ENCODE measurements at regions not wholly inside any gene's neighbourhood (a gene's known extent, or its start where the extent isn't known, plus 50 kb on each side); places are given as distances from the start of the nearest gene placed in this dataset.

DNA sequence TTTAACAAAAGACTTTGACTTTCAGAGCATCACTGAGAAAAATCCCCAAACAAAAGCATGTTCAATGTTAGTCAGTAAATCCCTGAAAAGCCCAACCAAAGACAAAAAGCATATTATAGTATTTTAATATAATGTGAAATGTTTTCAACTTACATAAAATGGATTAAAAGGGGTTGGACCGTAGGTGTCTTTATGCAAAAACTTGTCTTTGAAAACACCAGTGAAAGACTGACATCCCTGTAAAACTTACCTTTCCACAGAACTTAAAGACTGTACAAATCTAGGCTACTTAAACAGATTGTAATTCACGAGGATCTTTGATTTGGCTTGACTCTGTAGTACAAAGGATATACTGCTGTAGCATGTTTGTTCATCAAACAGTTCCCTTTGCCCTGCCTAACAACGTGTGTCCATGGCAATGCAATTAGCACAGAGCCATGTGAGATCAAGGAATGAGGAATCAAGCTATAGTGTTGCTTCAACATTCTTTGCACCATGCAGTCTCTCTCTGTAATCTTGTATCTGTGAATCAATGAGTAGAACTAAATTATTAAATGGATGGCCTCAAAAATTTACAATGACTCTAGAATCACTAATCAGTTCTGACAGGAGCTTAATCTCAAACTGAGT, 138.5 kb upstream of the SYT1 start:
- no peak for TF ChIP-seq GATA2 (IDR thresholded peaks at IDR 0.05; ENCODE audit: low read depth, low read length)
- TF ChIP-seq GATA3 (IDR thresholded peaks at IDR 0.05; ENCODE audit: low read depth, low read length) = no peak

DNA sequence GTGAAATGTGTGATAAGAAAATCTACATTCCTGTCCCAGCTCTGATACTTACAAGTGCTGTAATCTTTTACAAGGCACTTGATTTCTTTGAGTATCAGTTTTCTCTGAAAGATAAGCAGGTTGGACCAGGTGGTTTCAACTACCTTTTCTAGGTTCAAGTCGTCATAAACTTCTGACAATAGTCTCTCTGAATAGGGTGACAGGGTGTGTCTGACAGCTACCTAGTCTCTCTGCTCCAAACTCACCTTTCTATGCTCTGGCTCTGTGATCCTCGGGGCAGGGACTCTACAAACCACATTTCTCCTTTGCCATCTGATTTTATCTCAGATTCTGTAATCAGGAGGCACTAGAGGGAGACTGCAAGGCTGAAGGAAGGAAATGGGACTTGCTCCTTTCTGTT, 137.7 kb upstream of the SYT1 start:
- no peak for TF ChIP-seq GATA3 (IDR thresholded peaks at IDR 0.05; ENCODE audit: low read depth, low read length)
- TF ChIP-seq GATA2 (IDR thresholded peaks at IDR 0.05; ENCODE audit: low read depth, low read length) = no peak

DNA sequence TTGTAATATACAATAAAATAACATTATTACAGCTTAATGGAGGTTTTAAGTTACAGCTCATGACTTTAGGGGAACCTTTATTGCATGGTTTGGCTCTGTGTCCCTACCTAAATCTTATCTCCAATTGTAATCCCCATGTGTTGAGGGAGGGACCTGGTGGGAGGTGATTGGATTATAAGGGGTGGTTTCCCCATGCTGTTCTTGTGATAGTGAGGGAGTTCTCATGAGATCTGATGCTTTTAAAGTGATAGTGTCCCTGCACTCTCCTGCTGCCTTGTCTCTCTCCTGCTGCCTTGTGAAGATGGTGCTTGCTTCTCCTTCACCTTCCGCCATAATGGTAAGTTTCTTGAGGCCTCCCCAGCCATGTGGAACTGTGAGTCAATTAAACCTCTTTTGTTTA, 132.1 kb upstream of the SYT1 start:
- TF ChIP-seq GATA2 (IDR thresholded peaks at IDR 0.05; ENCODE audit: low read depth, low read length) = no peak
- TF ChIP-seq GATA3 (IDR thresholded peaks at IDR 0.05; ENCODE audit: low read depth, low read length) = no peak

DNA sequence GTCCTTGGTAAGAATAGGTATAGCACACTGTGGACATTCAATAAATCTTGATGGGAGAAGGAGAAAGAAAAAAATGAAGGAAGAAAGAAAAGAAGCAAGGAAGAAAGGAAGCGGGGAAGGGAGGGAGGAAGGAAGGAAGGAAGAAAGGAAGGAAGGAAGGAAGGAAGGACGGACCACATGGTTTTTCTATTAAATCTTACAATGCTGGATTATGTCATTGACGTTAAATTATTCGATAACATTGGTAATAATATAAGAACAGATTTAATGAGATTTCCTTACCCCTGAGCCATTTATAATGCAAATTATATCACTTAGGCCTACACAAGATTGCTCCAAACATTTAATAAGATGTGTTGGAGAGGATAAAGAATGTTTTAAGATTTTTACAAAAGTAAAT, 124.9 kb upstream of the SYT1 start:
- TF ChIP-seq GATA3 (IDR thresholded peaks at IDR 0.05; ENCODE audit: low read depth, low read length) (no peak), GATA2 (IDR thresholded peaks at IDR 0.05; ENCODE audit: low read depth, low read length) (no peak)

- no peak for TF ChIP-seq GATA3 (IDR thresholded peaks at IDR 0.05; ENCODE audit: low read depth, low read length)
- no peak for TF ChIP-seq GATA2 (IDR thresholded peaks at IDR 0.05; ENCODE audit: low read depth, low read length)
Measured at GRCh38 chr12:78746001-78746400, 118.6 kb upstream of the SYT1 start.

DNA sequence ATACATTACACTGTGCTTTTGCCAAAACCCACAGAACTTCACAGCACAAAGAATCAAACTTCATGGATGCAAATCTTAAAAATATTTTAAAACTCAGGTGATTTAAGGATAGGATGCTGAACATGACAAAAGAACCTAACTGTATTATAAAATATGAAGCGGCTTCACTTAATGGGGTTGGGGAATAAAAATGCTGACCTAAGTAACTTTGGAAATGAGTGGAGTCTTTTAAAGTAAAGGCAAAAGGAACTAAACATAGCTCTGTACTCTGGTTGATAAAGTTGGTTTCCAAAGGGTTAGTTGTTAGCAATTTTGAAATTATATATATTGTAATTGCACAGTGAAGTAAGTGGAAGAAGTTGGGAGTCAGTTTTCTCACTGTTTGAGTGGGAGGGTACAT, 111.5 kb upstream of the SYT1 start:
- no peak for TF ChIP-seq GATA3 (IDR thresholded peaks at IDR 0.05; ENCODE audit: low read depth, low read length)
- TF ChIP-seq GATA2 (IDR thresholded peaks at IDR 0.05; ENCODE audit: low read depth, low read length) = no peak

DNA sequence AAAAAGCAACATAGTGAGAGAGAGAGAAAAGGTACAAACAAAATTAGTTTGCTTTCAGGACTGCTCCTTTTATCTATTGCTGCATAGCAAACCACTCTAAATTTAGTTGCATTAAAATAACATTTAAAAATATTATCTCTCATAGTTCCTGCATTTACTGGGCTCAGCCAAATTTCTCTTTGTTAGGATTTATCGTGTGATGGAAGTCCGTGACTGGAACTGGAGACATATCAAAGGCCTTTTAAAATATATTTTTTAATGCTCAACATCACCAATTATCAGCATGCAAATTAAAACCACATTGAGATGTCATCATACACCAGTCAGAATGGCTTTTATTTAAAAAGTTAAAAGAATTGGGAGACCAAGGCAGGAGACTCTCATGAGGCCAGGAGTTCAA, 107.6 kb upstream of the SYT1 start:
- TF ChIP-seq GATA2 (IDR thresholded peaks at IDR 0.05; ENCODE audit: low read depth, low read length) (no peak), GATA3 (IDR thresholded peaks at IDR 0.05; ENCODE audit: low read depth, low read length) (no peak)

GRCh38 chr12:78759367-78759766, 105.2 kb upstream of the SYT1 start:
- TF ChIP-seq GATA3 (IDR thresholded peaks at IDR 0.05; ENCODE audit: low read depth, low read length) (no peak), GATA2 (IDR thresholded peaks at IDR 0.05; ENCODE audit: low read depth, low read length) (no peak)

DNA sequence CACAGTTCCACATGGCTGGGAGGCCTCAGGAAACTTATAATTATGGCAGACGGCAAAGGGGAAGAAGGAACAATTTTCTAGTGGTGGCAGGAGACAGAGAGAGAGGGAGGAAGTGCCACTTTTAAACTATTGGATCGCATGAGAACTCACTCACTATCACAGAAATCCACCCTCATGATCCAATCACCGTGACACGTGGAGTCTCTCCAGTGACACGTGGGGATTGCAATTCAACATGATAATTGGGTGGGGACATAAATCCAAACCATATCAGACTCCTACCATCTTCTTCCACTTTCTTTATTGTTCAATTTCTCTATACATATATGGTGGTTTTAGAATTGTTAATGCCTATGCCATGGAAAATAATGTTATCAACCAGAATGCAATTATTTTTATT, 103.7 kb upstream of the SYT1 start:
- TF ChIP-seq GATA3 (IDR thresholded peaks at IDR 0.05; ENCODE audit: low read depth, low read length) (no peak), GATA2 (IDR thresholded peaks at IDR 0.05; ENCODE audit: low read depth, low read length) (no peak)

DNA sequence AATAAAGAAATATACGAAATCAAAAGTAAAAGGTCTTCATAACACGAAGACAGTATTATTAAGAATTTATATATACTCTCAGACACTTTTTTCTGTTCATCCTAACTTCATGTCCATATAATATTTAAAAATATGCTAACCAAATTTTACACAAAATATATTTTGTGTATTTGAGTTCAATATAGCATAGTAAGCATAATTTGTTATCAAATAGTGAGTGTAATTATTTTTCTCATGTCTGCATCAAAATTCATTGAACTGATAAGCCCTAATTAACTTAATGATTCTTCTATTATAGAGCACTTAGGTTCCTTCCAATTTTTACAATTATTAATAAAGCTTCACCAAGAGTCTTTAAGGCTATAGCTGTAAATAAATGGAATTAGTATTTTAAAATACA, 99.7 kb upstream of the SYT1 start:
- no peak for TF ChIP-seq GATA2 (IDR thresholded peaks at IDR 0.05; ENCODE audit: low read depth, low read length)
- TF ChIP-seq GATA3 (IDR thresholded peaks at IDR 0.05; ENCODE audit: low read depth, low read length) = no peak

GRCh38 chr12:78767264-78767981, 97.2 kb upstream of the SYT1 start:
- TF ChIP-seq GATA2 (IDR thresholded peaks at IDR 0.05; ENCODE audit: low read depth, low read length) = no peak
- no peak for TF ChIP-seq GATA3 (IDR thresholded peaks at IDR 0.05; ENCODE audit: low read depth, low read length)

- no peak for TF ChIP-seq GATA3 (IDR thresholded peaks at IDR 0.05; ENCODE audit: low read depth, low read length)
- TF ChIP-seq GATA2 (IDR thresholded peaks at IDR 0.05; ENCODE audit: low read depth, low read length) = no peak
Measured at GRCh38 chr12:78778339-78778738, 86.2 kb upstream of the SYT1 start.

GRCh38 chr12:78787576-78787975, 77.0 kb upstream of the SYT1 start:
- TF ChIP-seq GATA3 (IDR thresholded peaks at IDR 0.05; ENCODE audit: low read depth, low read length) (no peak), GATA2 (IDR thresholded peaks at IDR 0.05; ENCODE audit: low read depth, low read length) (no peak)

DNA sequence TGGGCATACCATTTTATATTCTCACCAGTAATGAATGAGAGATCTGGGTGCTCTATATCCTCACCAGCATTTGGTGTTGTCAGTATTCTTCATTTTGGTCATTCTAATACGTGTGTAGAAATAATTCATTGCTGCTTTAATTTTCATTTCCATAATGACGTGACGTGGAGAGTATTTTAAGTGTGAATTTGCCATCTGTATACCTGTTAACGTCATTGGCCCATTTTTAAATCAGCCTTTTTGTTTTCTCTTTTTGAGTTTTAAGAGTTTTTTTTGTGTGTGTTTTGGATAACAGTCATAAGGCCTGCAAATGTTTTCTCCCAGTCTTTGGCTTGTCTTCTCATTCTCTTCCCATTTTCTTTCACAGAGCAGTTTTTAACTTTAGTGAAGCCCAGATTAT, 74.4 kb upstream of the SYT1 start:
- no peak for TF ChIP-seq GATA3 (IDR thresholded peaks at IDR 0.05; ENCODE audit: low read depth, low read length)
- TF ChIP-seq GATA2 (IDR thresholded peaks at IDR 0.05; ENCODE audit: low read depth, low read length) = no peak

- TF ChIP-seq GATA3 (IDR thresholded peaks at IDR 0.05; ENCODE audit: low read depth, low read length) (no peak), GATA2 (IDR thresholded peaks at IDR 0.05; ENCODE audit: low read depth, low read length) (no peak)
Measured at GRCh38 chr12:78792052-78792698, 72.4 kb upstream of the SYT1 start.
